GM18867 (cell line): ENCODE measurements at regions not wholly inside any gene's neighbourhood (a gene's known extent, or its start where the extent isn't known, plus 50 kb on each side); places are given as distances from the start of the nearest gene placed in this dataset.
A peak's percentile ranks its signal among the peaks of the same experiment; 100 is the strongest.
"Not testable (repeated sequence)": the region's sequence is repeated elsewhere in the genome, so short reads cannot be mapped to it uniquely, and the experiment has no call there.

ENCODE experiments used
- ATAC-seq: cut with Tn5 transposase; IDR thresholded peaks from one replicate; pipeline ENCODE4 v1.9.1; 2021; ENCODE audit warnings: mild to moderate bottlenecking, moderate library complexity; ENCODE audit not compliant: unreplicated experiment

- no peak for ATAC-seq
These were observed 51.3 kb upstream of the CADPS start for GRCh38 chr3:62926494-62926893.

GRCh38 chr3:62928256-62928655 is 53.0 kb upstream of the CADPS start:
- no peak for ATAC-seq

GRCh38 chr3:62929771-62930170 is 54.6 kb upstream of the CADPS start:
- ATAC-seq, result no peak

GRCh38 chr3:62935793-62936192 is 60.6 kb upstream of the CADPS start:
- no peak for ATAC-seq

GRCh38 chr3:62936626-62937254 is 61.5 kb upstream of the CADPS start:
- ATAC-seq, result no peak

GRCh38 chr3:62938583-62938982 is 63.4 kb upstream of the CADPS start:
- no peak for ATAC-seq

- no peak for ATAC-seq
These were observed 64.5 kb upstream of the CADPS start for GRCh38 chr3:62939707-62940106.

GRCh38 chr3:62940771-62941563 is 65.8 kb upstream of the CADPS start:
- no peak for ATAC-seq

- ATAC-seq, result no peak
These were observed 67.0 kb upstream of the CADPS start for GRCh38 chr3:62942227-62942626.

- ATAC-seq, result no peak
These were observed 67.5 kb upstream of the CADPS start for GRCh38 chr3:62942764-62943163.

- no peak for ATAC-seq
These were observed 73.7 kb upstream of the CADPS start for GRCh38 chr3:62948921-62949320.

GRCh38 chr3:62950210-62950609 is 75.0 kb upstream of the CADPS start:
- no peak for ATAC-seq

GRCh38 chr3:62951037-62951613 is 75.9 kb upstream of the CADPS start:
- ATAC-seq, result no peak

GRCh38 chr3:62951880-62952279 is 76.7 kb upstream of the CADPS start:
- not testable (repeated sequence) for ATAC-seq

GRCh38 chr3:62954580-62954979 is 79.4 kb upstream of the CADPS start:
- peak; percentile 95 for ATAC-seq

- ATAC-seq, result peak; percentile 31
These were observed 79.9 kb upstream of the CADPS start for GRCh38 chr3:62955126-62955525.

- ATAC-seq, result no peak
These were observed 81.2 kb upstream of the CADPS start for GRCh38 chr3:62956411-62956810.

GRCh38 chr3:62961874-62962556 is 86.8 kb upstream of the CADPS start:
- ATAC-seq, result no peak

GRCh38 chr3:62962714-62963113 is 87.5 kb upstream of the CADPS start:
- no peak for ATAC-seq

- no peak for ATAC-seq
These were observed 90.1 kb upstream of the CADPS start for GRCh38 chr3:62965311-62965710.

- no peak for ATAC-seq
These were observed 92.9 kb upstream of the CADPS start for GRCh38 chr3:62968128-62968527.

- no peak for ATAC-seq
These were observed 95.4 kb upstream of the CADPS start for GRCh38 chr3:62970648-62971047.
